ENCODE measurements at regions not wholly inside any gene's neighbourhood (a gene's known extent, or its start where the extent isn't known, plus 50 kb on each side); places are given as distances from the start of the nearest gene placed in this dataset.

- H3K36me3 ChIP-seq, result no peaks in the 10 kb centered on the region
- no peaks in the 10 kb centered on the region for H3K27me3 ChIP-seq
- no peak overlapping the region for H3K4me3 ChIP-seq
- no peaks in the 10 kb centered on the region for H3K4me1 ChIP-seq
- no peak overlapping the region for H3K27ac ChIP-seq
- TF ChIP-seq EP300 (IDR thresholded peaks at IDR 0.05) (no peak), CTCF (IDR thresholded peaks at IDR 0.05) (no peak), POLR2AphosphoS5 (IDR thresholded peaks at IDR 0.05) (no peak), POLR2A (IDR thresholded peaks at IDR 0.05) (no peak)
- no peaks in the 10 kb centered on the region for H3K9me3 ChIP-seq
- no peak for ATAC-seq
Measured at GRCh38 chr15:53354874-53355273, 404.6 kb downstream of the WDR72 start.

GRCh38 chr15:53351373-53351772 is 408.1 kb downstream of the WDR72 start:
- Histone ChIP-seq H3K36me3 (no peaks in the 10 kb centered on the region), H3K4me1 (no peaks in the 10 kb centered on the region), H3K27ac (no peak overlapping the region), H3K9me3 (no peaks in the 10 kb centered on the region), H3K4me3 (no peak overlapping the region), H3K27me3 (peaks cover under 1% of the 10 kb centered on the region)
- WGBS, 2 donors (ENCODE audit: low coverage in 1 of 2), result 34 to 40% methylated on average over 3 of the region's 3 CpGs
- no peak for TF ChIP-seq CTCF (IDR thresholded peaks at IDR 0.05)
- TF ChIP-seq POLR2A (IDR thresholded peaks at IDR 0.05), result no peak
- TF ChIP-seq EP300 (IDR thresholded peaks at IDR 0.05), result no peak
- TF ChIP-seq POLR2AphosphoS5 (IDR thresholded peaks at IDR 0.05), result no peak
- ATAC-seq, result no peak

GRCh38 chr15:53346583-53346982 is 412.9 kb downstream of the WDR72 start:
- no peak for ATAC-seq
- peaks cover 6% of the 10 kb centered on the region for H3K27me3 ChIP-seq
- no peak overlapping the region for H3K4me3 ChIP-seq
- no peaks in the 10 kb centered on the region for H3K4me1 ChIP-seq
- H3K27ac ChIP-seq, result no peak overlapping the region
- 76 to 90% methylated on average over 1 to 3 of the region's 3 CpGs for WGBS, 2 donors (ENCODE audit: low coverage in 1 of 2)
- H3K9me3 ChIP-seq, result no peaks in the 10 kb centered on the region
- no peaks in the 10 kb centered on the region for H3K36me3 ChIP-seq
- TF ChIP-seq EP300 (IDR thresholded peaks at IDR 0.05), result no peak
- no peak for TF ChIP-seq POLR2AphosphoS5 (IDR thresholded peaks at IDR 0.05)
- no peak for TF ChIP-seq POLR2A (IDR thresholded peaks at IDR 0.05)
- no peak for TF ChIP-seq CTCF (IDR thresholded peaks at IDR 0.05)

GRCh38 chr15:53331328-53332190 is 427.9 kb downstream of the WDR72 start:
- H3K4me3 ChIP-seq, result no peak overlapping the region
- no peak overlapping the region for H3K27ac ChIP-seq
- no peaks in the 10 kb centered on the region for H3K4me1 ChIP-seq
- no peaks in the 10 kb centered on the region for H3K27me3 ChIP-seq
- no peak for ATAC-seq
- 30 to 37% methylated on average over 2 to 3 of the region's 3 CpGs for WGBS, 2 donors (ENCODE audit: low coverage in 1 of 2)
- no peak for TF ChIP-seq EP300 (IDR thresholded peaks at IDR 0.05)
- no peak for TF ChIP-seq CTCF (IDR thresholded peaks at IDR 0.05)
- TF ChIP-seq POLR2A (IDR thresholded peaks at IDR 0.05), result no peak
- TF ChIP-seq POLR2AphosphoS5 (IDR thresholded peaks at IDR 0.05), result no peak
- H3K36me3 ChIP-seq, result no peaks in the 10 kb centered on the region
- no peaks in the 10 kb centered on the region for H3K9me3 ChIP-seq

- no peak for ATAC-seq
- no peaks in the 10 kb centered on the region for H3K4me1 ChIP-seq
- no peak for TF ChIP-seq CTCF (IDR thresholded peaks at IDR 0.05)
- TF ChIP-seq POLR2AphosphoS5 (IDR thresholded peaks at IDR 0.05), result no peak
- TF ChIP-seq EP300 (IDR thresholded peaks at IDR 0.05), result no peak
- no peak for TF ChIP-seq POLR2A (IDR thresholded peaks at IDR 0.05)
Measured at GRCh38 chr15:53328341-53328740, 431.1 kb downstream of the WDR72 start.

More at GRCh38 chr15:53328341-53328740, 431.1 kb downstream of the WDR72 start:
- 29 to 50% methylated on average over 1 of the region's 1 CpG for WGBS, 2 donors (ENCODE audit: low coverage in 1 of 2)
- Histone ChIP-seq H3K9me3 (no peaks in the 10 kb centered on the region), H3K27ac (no peak overlapping the region), H3K27me3 (no peaks in the 10 kb centered on the region), H3K36me3 (no peaks in the 10 kb centered on the region), H3K4me3 (no peak overlapping the region)

Measured in gastroesophageal sphincter (tissue), 4 donors.